Heart left ventricle (tissue), 16 donors: ENCODE measurements at regions not wholly inside any gene's neighbourhood (a gene's known extent, or its start where the extent isn't known, plus 50 kb on each side); places are given as distances from the start of the nearest gene placed in this dataset.

ENCODE experiments used
- ATAC-seq, 4 donors: fragments of 200-7000 bp; cut with Tn5 transposase; one replicate each; pipeline ENCODE4 v1.9.1; 2020 to 2022; ENCODE audit warnings: moderate library complexity in 4 of 4, mild to moderate bottlenecking in 3 of 4, moderate number of reproducible peaks in 1 of 4
- DNase-seq, 5 donors: peaks; one replicate each; pipeline ENCODE4 v3.0.0-alpha.2; 2020
- H3K27ac ChIP-seq, 12 donors: fragments of 200-600 bp; sonication (generic) in 4 of 12; one replicate each; pipeline versions ENCODE4 v1.5.0 to v1.8.0; 2016 to 2022; ENCODE audit warnings: mild to moderate bottlenecking in 2 of 12
- H3K27me3 ChIP-seq, 9 donors: fragments of 200-600 bp; sonication (generic) in 2 of 9; one replicate each; pipeline versions ENCODE4 v1.5.1 to v1.8.0; 2016 to 2022; ENCODE audit warnings: mild to moderate bottlenecking in 3 of 9
- H3K36me3 ChIP-seq, 9 donors: fragments of 200-600 bp; sonication (generic) in 2 of 9; one replicate each; pipeline versions ENCODE4 v1.5.0 to v1.8.0; 2018 to 2022; ENCODE audit warnings: mild to moderate bottlenecking in 2 of 9
- H3K4me1 ChIP-seq, 12 donors: fragments of 200-600 bp; sonication (generic) in 4 of 12; one replicate each; pipeline versions ENCODE4 v1.5.0 to v1.8.0; 2016 to 2022; ENCODE audit warnings: mild to moderate bottlenecking in 3 of 12
- H3K4me3 ChIP-seq, 12 donors: fragments of 200-600 bp; sonication (generic) in 4 of 12; one replicate each; pipeline versions ENCODE4 v1.5.0 to v1.8.0; 2017 to 2022; ENCODE audit warnings: mild to moderate bottlenecking in 9 of 12, moderate library complexity in 4 of 12
- H3K9me3 ChIP-seq, 12 donors: fragments of 200-600 bp; sonication (generic) in 4 of 12; one replicate each; pipeline versions ENCODE4 v1.5.0 to v1.8.0; 2016 to 2022; ENCODE audit warnings: mild to moderate bottlenecking in 1 of 12
- POLR2A ChIP-seq, 2 donors: fragments of 450-650 bp; IDR thresholded peaks; one replicate each; pipeline ENCODE4 v1.6.1; 2017; ENCODE audit warnings: antibody characterized with exemption in 2 of 2, mild to moderate bottlenecking in 2 of 2, moderate library complexity in 2 of 2
- WGBS, 4 donors: extraction: QIAGEN DNeasy Blood & Tissue Kit in 2 of 4; methylation state at CpG; one replicate each; pipeline versions ENCODE4 v1.1.5 to v1.1.7; 2013 to 2018; 5-methylcytosine and 5-hydroxymethylcytosine counted together
- intact Hi-C, 10 donors: fragments of 100-400 bp; cut with DNase I; formaldehyde crosslinking; loops; one replicate each; pipeline versions ENCODE4 v1.11.1 to v1.14.2; 2022
- TF ChIP-seq, protein P1 (sequence below), 12 donors: fragments of 200-600 bp; sonication (generic) in 4 of 12; IDR thresholded peaks; one replicate each; pipeline versions ENCODE4 v1.5.0 to v1.8.0; 2018 to 2022; ENCODE audit warnings: antibody characterized with exemption in 12 of 12, mild to moderate bottlenecking in 5 of 12
- donor health status: ischemic (EF 13 %, LVEDD 7.1; RV severe dilation, severe dysfunction).
- donor health status: healthy with polysubstance abuse.
- donor health status: DM: no; HTN: yes; CAD: no.
- donor health status: DM: no; HTN: no; CAD: no.
- donor health status: ischemic (EF 25% LVEDD 6.9; RV normal size, moderate dysfunction).
- donor health status: ischemic (EF 25% LVEDD 5.7; RV mildly dilated, moderate dysfunction).
- donor health status: healthy.
- donor health status: DM: yes; HTN: yes; CAD: no.
- donor health status: ischemic (EF 35%, LVEDD 5.7; RV mildly dilated, moderate dysfunction).
- donor health status: nonischemic (EF 11% LVEDD 7.7; RV severe dilation, severe dysfunction).
- donor health status: DM: yes; HTN: yes; CAD: no.
- donor health status: PGD.
- donor health status: ischemic (EF 29% LVEDD 5.4; RV normal size, mild dysfunction).
- donor health status: nonischemic (EF 23%, LVEDD 6.1; RV moderate dilation, normal function).

DNA sequence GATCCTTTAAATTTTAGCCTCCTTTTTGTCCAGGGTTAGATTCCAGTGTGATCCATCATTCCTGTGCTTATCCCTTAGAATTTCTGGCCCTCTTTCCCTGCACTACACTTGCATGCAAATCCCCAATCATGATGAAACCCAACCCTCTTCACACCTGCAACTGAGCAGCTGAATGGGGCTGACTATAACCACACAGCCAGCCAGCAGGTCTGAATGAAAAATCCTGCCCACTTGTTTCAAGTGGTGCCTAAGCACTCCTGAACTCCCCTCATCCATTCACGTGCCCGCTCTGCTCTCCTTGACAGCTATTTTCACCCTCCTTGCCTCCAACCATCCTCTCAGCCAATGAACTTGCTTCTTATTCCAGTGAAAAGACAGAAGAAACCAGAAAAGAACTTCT lies 80.5 kb upstream of the AFF3 start:
- intact Hi-C loops = loop anchor here in 1 of 10 donors (10.0 kb wide), 1 partner anchor 118 kb away; no protein-coding TSS in a partner anchor
- Histone ChIP-seq H3K27ac (no peak overlapping the region), H3K4me1 (no peaks in the 10 kb centered on the region), H3K36me3 (no peaks in the 10 kb centered on the region), H3K9me3 (no peaks in the 10 kb centered on the region), H3K4me3 (no peak overlapping the region), H3K27me3 (no peaks in the 10 kb centered on the region)
- TF ChIP-seq, protein P1, sequence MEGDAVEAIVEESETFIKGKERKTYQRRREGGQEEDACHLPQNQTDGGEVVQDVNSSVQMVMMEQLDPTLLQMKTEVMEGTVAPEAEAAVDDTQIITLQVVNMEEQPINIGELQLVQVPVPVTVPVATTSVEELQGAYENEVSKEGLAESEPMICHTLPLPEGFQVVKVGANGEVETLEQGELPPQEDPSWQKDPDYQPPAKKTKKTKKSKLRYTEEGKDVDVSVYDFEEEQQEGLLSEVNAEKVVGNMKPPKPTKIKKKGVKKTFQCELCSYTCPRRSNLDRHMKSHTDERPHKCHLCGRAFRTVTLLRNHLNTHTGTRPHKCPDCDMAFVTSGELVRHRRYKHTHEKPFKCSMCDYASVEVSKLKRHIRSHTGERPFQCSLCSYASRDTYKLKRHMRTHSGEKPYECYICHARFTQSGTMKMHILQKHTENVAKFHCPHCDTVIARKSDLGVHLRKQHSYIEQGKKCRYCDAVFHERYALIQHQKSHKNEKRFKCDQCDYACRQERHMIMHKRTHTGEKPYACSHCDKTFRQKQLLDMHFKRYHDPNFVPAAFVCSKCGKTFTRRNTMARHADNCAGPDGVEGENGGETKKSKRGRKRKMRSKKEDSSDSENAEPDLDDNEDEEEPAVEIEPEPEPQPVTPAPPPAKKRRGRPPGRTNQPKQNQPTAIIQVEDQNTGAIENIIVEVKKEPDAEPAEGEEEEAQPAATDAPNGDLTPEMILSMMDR (IDR thresholded peaks at IDR 0.05) = no peak
- ATAC-seq (no peak), DNase-seq (no peak)
- WGBS, 4 donors = 90 to 98% (median 94%) methylated on average over 2 of the region's 2 CpGs

DNA sequence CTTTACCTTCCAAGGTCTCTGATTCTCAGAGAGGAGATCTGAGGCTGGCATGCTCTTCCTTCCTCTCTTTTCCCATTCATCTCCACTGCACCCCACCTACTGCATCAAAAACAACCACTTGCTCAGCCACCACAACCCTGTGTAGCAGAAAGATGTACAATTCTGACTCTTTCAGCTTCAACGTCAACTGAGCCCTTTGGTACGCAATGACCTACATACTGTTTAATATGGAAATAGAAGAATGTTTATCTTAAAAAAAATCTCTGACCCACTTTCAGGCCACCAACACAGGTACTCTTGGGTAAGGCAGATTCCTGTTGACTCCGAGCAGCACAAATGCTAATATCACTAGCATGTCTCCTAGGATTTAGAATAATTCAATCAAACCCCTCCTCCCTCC lies 76.2 kb upstream of the AFF3 start:
- intact Hi-C loops = no loop called here
- ATAC-seq (no peak), DNase-seq (no peak)
- Histone ChIP-seq H3K4me1 (peaks cover 0 to 21% (median 13%) of the 10 kb centered on the region in 12 donors), H3K27me3 (no peaks in the 10 kb centered on the region), H3K36me3 (no peaks in the 10 kb centered on the region), H3K9me3 (no peaks in the 10 kb centered on the region), H3K27ac (no peak overlapping the region), H3K4me3 (no peak overlapping the region)
- 95 to 100% (median 96%) methylated on average over 3 of the region's 3 CpGs for WGBS, 4 donors
- no peak for TF ChIP-seq POLR2A (IDR thresholded peaks at IDR 0.05)
- TF ChIP-seq, protein P1 (IDR thresholded peaks at IDR 0.05) = no peak

DNA sequence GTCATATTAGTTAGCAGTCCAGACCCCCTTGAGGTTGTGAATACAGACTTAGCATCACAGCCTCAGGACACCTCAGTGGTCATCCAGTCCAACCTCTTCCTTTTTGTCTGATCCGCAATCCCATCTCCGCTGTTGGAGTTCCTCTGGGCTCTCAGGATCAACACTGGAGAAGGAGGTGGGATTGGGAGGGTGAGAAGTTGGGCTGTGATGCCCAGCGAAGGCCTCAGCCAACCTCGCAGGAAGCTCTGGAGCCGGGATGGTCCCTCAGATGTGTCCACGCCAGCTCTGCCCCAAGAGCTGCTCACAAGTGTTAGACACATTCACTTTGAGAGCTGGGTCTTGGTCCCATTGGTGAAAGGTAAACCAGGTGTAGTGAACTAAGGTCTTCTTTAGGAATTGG lies 74.9 kb upstream of the AFF3 start:
- Histone ChIP-seq H3K9me3 (no peaks in the 10 kb centered on the region), H3K36me3 (no peaks in the 10 kb centered on the region), H3K27me3 (no peaks in the 10 kb centered on the region), H3K27ac (no peak overlapping the region), H3K4me3 (no peak overlapping the region), H3K4me1 (peaks cover 0 to 31% (median 17%) of the 10 kb centered on the region in 12 donors)
- TF ChIP-seq, protein P1 (IDR thresholded peaks at IDR 0.05) = no peak
- TF ChIP-seq POLR2A (IDR thresholded peaks at IDR 0.05) = no peak
- 84 to 100% (median 97%) methylated on average over 5 to 6 of the region's 6 CpGs for WGBS, 4 donors
- ATAC-seq (no peak), DNase-seq (no peak)
- intact Hi-C loops = no loop called here

DNA sequence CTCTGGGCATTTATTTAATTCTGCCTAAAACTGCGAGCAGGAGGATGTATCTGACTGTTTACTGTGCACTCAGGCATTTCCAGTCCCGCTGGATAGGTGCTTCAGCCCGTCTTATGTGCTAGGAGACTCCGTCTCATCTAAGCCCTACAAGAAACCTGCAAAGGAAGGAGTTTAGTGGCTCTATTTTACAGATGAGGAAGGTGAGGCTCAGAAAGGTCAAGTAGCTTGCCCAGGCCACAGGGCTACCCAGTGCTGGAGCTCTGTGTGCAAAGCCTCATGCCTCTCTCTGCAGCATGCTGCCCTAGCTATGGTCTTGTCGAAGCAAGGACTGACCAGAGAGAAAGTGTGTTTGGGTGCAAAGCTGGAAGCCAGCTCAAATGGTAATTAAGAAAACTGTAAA lies 73.6 kb upstream of the AFF3 start:
- Histone ChIP-seq H3K27ac (peak overlapping the region in 3 of 12 donors; percentile 67 to 79 (median 74)), H3K4me1 (peaks cover 0 to 31% (median 17%) of the 10 kb centered on the region in 12 donors), H3K36me3 (no peaks in the 10 kb centered on the region), H3K4me3 (no peak overlapping the region), H3K9me3 (no peaks in the 10 kb centered on the region), H3K27me3 (no peaks in the 10 kb centered on the region)
- 88 to 96% (median 94%) methylated on average over 5 of the region's 5 CpGs for WGBS, 4 donors
- ATAC-seq (no peak), DNase-seq (no peak)
- TF ChIP-seq POLR2A (IDR thresholded peaks at IDR 0.05) = no peak
- TF ChIP-seq, protein P1 (IDR thresholded peaks at IDR 0.05) = no peak
- intact Hi-C loops = no loop called here
